CD4-positive, alpha-beta T cell treated with Interleukin-17A for 4 hours (primary cell): ENCODE measurements at regions not wholly inside any gene's neighbourhood (a gene's known extent, or its start where the extent isn't known, plus 50 kb on each side); places are given as distances from the start of the nearest gene placed in this dataset.
A peak's percentile ranks its signal among the peaks of the same experiment; 100 is the strongest.

Experiments
- DNase-seq: peaks from one replicate; pipeline ENCODE4 v3.0.0-alpha.2; 2020; ENCODE audit warnings: mixed read lengths

DNA sequence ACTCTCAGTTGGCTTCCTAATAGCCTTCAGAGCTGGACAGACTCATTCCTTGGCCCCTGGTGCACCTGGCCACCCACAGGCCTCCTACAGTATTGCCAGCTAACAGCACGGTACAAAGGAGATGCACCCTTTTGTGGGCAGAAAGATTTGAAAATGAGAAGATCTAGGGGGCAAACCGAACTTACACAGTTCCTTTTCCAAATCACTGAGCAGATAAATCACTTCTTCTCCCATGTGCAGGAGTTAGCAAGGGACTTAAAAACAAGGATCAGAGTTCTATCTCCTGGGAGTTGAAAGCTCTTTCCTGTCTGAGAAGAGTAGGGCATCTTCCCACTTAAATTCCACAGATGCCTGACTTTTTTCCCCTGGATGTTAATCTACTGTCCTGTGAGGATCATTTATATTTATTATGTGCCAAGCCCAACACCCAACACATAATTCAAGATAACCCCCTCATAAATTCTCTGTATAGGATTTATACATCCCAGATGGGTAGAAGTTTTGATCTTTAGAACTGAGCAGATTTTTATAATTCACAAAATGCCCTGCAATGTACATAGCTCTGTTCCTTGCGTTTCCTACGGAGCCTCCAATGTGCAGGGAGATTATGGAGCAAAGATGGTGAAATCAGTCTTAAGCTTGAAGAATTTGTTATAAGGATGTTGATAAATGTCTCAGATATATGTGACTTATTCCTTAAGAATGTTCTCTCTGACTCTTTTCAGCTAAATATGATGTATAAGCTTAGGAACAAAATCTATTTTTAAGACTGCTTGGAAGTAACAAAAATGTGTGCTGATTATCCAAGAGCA, 207.2 kb upstream of the DAPK1 start:
- no peak for DNase-seq

DNA sequence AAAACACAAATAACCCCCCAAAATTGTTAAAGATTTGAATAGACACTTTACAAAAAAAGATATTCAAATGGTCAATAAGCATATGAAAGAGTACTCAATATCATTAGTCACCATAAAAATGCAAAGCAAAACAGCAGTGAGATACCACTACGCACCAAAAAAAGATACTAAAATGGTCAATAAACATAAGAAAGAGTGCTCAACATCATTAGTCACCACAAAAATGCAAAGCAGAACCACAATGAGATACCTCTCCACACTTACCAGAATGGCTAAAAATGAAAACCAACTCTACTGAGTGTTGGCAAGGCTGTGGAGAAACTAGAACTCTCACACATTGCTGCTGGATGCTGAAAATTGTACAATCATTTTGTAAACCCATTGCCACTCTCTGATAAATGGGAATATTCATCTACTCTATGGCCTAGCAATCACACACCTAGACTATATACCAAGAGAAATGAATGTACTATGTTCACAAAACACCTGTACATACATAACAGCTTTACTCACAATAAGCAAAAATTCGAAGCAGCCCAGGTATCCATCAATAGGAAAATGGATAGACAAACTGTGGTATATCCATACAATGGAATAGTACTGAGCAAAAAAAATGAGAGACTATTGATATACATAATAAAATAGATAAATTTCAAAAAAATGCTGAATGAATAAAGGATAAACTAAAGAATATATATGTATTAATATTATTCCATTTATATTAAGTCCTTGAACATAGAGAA, 205.0 kb upstream of the DAPK1 start:
- no peak for DNase-seq

- DNase-seq, result no peak
Observed at GRCh38 chr9:87294126-87294525, 203.5 kb upstream of the DAPK1 start.

DNA sequence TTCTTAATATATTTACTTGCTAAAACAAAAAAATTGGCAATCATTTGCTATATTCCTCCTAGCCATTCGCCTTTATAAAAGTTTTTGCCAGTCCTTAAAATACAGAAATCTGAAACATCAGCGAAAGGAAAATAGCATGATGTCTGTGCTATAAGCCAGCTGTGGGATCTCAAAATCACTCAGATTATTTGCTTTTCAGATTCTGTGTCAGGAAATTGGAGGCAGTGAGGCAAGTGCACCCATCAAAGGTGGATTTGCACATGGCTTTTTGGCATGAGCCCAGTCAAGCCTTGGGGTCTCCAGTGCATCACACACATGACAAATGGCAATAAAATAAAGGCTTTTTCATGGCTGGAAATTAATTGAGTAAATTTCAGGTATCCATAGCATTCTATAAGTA, 196.8 kb upstream of the DAPK1 start:
- no peak for DNase-seq

DNA sequence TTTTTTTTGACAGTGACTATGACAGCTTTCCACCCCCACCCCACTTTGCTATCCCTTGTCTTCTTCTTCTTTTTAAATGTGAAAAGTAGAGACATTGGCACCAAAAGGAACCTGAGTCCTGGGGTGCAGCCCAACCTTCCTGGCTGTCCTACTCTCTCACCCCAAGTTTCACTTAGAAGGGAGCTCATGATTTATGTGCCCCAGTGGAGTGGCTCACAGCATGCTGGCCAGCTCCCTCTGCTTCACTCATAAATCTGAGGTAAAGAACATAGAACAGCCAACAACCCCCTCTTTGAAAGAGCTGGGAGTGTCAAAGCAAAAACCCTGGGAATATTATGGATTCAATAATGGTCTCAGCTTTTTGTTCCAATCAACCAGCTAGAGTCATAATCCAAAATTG, 196.3 kb upstream of the DAPK1 start:
- DNase-seq, result no peak

DNA sequence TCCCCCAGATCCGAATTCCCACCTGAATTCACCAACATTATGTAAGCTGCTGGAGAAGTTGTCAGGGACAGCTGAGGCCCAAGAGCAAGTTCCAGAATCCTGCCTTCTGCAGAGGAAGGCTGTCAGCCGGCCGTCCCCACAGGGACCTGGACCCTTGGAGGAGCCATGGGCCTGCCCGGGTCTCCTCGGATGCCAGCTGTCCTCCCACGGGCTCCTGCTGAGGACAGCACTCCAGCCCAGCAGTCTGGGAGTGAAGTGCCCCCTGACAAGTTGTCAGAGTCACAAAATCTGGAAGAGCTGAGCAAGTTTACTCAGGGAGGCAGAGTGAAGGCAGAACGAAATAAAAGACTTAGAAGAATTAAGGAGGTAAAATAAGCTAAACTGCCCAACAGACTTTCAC, 192.5 kb upstream of the DAPK1 start:
- no peak for DNase-seq

DNA sequence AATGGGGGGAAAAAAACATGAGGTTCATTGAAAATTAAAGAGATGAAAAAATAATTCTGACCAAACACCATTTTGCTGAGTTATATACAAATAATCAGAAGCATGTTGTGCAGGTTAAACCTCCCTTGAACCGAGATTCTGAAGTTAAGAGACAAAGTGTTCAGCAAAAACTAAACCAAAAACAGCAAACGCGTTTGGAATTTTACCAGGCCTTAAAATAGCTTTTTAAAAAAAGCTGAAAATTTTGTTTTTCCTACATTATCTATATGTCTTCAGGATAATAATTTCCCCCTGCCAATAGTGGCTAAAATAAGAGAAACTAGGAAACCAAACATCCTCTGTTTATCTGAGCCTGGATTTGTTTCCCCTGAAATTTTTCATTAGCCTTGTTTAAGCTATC, 191.7 kb upstream of the DAPK1 start:
- no peak for DNase-seq

DNA sequence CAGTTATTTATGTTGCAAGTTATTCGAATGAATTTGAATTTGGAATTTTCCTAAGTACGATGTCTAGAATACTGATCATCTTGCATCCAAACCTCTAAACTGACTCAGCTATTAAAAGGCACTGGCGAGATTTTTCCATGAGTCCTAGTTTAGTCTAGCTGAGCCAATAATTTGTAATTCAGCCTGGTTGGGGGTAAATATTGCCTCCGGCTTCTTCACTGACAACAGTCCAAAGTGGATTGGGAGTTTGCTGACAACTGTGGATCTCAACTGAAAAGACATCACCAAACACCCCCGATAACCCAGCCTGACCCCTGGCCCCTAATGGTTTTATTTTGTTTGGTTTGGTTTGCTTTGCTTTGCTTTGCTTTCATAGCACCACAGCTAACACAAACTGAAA, 189.8 kb upstream of the DAPK1 start:
- no peak for DNase-seq

DNA sequence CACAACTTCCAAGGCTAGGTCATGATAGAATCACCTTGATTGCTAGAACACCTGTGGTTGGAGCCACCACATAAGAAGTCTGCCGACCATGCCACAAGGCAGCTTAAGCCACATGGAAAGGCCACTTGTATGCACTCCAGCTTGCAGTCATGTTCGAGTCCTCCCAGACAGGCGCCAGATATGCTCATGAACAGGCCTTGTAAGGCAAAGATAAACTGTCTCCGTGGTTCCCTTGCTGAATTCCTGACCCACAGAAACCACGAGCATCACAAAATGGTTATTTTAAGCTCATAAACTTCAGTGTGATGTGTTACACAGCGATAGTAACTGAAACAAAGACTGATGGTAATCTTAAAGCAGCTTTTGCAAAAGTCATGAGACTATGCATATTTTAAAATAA, 188.4 kb upstream of the DAPK1 start:
- no peak for DNase-seq

- DNase-seq, result no peak
Observed at GRCh38 chr9:87310827-87311523, 186.7 kb upstream of the DAPK1 start.

GRCh38 chr9:87319656-87320055, 178.0 kb upstream of the DAPK1 start:
- DNase-seq, result no peak

- no peak for DNase-seq
Observed at GRCh38 chr9:87320146-87320884, 177.4 kb upstream of the DAPK1 start.

- DNase-seq, result no peak
Observed at GRCh38 chr9:87322840-87323635, 174.6 kb upstream of the DAPK1 start.

DNA sequence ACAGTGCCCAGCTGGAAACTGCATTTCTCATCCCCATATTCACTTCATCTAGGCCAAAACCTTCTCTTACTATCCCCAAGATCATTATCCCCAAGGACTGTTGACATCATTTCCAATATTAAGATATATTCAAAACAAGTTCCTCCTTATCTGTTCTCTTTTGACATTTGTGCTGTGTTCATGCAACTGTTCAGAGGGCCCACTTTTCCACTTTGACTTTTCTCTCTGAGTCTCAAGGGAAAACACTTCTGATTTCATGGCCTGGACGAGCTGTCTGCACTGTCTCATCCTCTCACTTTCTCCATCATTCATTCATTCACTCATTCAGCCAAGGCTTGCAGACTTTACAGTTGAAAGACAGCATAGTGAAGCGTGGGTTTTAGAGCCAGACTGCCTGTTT, 173.7 kb upstream of the DAPK1 start:
- no peak for DNase-seq

DNA sequence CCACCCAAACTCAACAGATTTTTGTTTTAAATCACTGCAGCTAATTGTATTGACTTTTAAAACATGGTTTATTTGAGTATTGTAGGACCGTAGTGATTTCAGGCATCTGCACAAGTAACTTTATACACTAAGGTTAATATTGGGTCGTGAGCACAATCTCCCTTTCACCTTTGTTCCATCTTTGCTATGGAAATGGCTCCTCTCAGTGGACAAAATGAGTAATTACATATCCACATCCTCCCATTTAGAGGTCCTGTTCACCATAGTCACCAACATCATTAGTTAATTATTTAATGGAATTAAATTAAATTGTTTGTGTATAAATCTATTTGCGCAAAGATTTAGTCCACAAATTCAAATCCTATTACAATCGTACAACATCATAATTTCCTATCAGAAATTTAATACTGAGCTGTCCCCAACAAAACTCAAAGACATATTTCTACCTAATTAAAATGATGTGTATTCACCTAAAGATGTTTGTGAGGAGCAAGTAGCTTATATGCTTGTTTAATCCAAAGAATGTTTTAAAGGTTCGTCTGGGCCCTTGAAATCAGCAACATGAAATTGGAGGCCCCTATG, 173.0 kb upstream of the DAPK1 start:
- DNase-seq, result no peak

GRCh38 chr9:87327575-87328125, 170.0 kb upstream of the DAPK1 start:
- no peak for DNase-seq

- DNase-seq, result no peak
Observed at GRCh38 chr9:87333802-87334201, 163.9 kb upstream of the DAPK1 start.

DNA sequence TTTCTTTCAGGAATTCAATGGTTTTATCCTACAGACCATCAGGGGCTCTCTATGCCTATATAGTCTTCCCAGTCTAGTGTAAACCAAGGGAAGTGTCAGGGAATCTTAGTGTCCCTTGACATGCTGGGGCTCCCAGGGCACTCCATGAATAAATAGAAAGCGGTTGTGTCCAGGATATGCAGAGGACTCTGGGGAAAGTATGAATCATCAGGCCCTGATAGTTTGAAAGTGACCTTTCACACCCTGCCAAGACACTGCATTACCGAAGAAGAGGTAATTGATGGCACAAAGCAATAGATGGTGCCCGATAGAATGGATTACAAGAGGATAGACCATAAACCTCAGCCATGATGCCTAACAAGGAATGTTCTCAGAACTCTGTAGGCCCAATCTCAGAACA, 163.3 kb upstream of the DAPK1 start:
- no peak for DNase-seq

DNA sequence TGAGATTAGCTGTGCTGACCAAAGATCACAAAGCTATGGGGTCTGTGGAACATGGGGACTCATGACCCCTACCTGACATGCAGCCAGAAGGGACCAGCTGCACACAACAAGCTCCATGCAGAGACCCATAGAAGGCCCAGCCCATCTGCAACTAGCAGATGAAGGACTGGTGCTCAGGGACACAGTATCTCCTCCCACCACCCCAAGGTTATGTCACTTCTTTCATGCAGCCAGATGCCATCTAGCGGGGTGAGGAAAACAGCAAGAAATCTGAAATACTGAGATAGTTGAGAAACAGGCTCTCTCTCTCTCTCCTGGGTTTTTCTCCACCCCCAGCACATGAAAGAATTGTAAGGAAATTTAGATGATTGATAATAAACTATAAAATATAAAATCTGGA, 161.3 kb upstream of the DAPK1 start:
- DNase-seq, result no peak

GRCh38 chr9:87336914-87337333, 160.7 kb upstream of the DAPK1 start:
- DNase-seq, result peak; percentile 6

DNA sequence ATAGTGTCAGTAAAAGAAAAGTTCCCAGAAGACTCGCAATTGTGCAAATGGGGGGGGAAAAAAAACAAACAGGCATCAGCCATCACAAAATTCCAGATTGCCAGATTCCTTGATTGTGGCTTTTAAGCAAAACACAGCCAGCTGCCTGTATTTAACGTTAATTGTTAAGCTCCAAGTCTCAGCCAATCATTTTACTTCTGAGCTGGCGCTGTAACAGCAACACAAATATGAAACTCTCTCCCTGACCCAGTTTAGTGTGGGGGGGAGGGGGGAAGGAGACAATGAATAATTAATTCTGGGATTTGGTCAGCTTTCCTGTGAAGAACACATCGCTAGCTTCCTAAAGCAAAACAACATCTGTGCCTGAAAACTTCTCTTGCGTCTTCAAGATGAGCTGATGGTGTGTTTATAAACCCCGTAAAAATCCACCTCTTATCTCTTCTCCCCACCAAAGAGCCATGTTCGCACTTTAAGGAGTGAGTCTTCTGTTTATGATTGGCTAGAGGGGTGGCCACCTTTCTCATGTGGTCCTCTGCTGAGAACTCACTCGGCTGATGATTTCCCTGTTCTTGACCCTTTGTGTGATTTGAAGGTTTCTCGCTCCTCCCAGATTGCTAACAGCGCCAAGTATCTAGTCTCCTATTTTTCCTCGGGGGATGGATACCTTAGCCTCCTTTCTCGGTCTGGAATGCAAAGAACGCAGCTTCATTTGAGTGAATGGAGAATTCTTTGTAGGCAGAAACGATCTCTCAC, 160.2 kb upstream of the DAPK1 start:
- no peak for DNase-seq
